SK-N-SH (cell line): ENCODE measurements at regions not wholly inside any gene's neighbourhood (a gene's known extent, or its start where the extent isn't known, plus 50 kb on each side); places are given as distances from the start of the nearest gene placed in this dataset.

Source experiments
- CHD2 ChIP-seq: fragments of 150-350 bp; IDR thresholded peaks from 2 replicates; pipeline ENCODE4 v1.6.1; 2018; ENCODE audit warnings: low read length; ENCODE audit not compliant: partially characterized antibody
- ELF1 ChIP-seq: IDR thresholded peaks from 2 replicates; pipeline ENCODE4 v1.4.0; 2012
- EZH2phosphoT487 ChIP-seq: fragments of 200-600 bp; sonication (generic); IDR thresholded peaks from 2 replicates; pipeline ENCODE4 v1.6.1; 2017; ENCODE audit warnings: low read depth, mixed run types, mild to moderate bottlenecking, antibody characterized with exemption, moderate library complexity, borderline replicate concordance
- FOSL2 ChIP-seq: IDR thresholded peaks from 2 replicates; pipeline ENCODE4 v1.4.0; 2012; ENCODE audit warnings: low read depth, mild to moderate bottlenecking, moderate library complexity, borderline replicate concordance
- FOXM1 ChIP-seq: IDR thresholded peaks from 2 replicates; pipeline ENCODE4 v1.4.0; 2012; ENCODE audit warnings: low read depth, mild to moderate bottlenecking
- MAX ChIP-seq: IDR thresholded peaks from 2 replicates; pipeline ENCODE4 v1.4.0; 2012; ENCODE audit warnings: low read depth
- MXI1 ChIP-seq: IDR thresholded peaks from 2 replicates; pipeline ENCODE4 v1.6.1; 2012; ENCODE audit warnings: mild to moderate bottlenecking, low read depth, low read length, improper control_type of control experiment
- POLR2AphosphoS5 ChIP-seq: IDR thresholded peaks from 2 replicates; pipeline ENCODE4 v1.6.1; 2012; ENCODE audit warnings: low read depth, low read length
- RCOR1 ChIP-seq: fragments of 150-350 bp; IDR thresholded peaks from 2 replicates; pipeline ENCODE4 v1.6.1; 2017; ENCODE audit warnings: antibody characterized with exemption, low read length
- RFX5 ChIP-seq: IDR thresholded peaks from 2 replicates; pipeline ENCODE4 v1.6.1; 2012; ENCODE audit warnings: mild to moderate bottlenecking, improper control_type of control experiment, low read length
- SIN3A ChIP-seq: IDR thresholded peaks from 2 replicates; pipeline ENCODE4 v1.6.1; 2012; ENCODE audit warnings: low read depth, mild to moderate bottlenecking, low read length, moderate library complexity, borderline replicate concordance
- TF ChIP-seq, protein P1 (sequence below): IDR thresholded peaks from 2 replicates; pipeline ENCODE4 v1.6.1; 2012; ENCODE audit warnings: mild to moderate bottlenecking, low read depth, low read length, moderate library complexity
- TF ChIP-seq, protein P2 (sequence below): fragments of 200-600 bp; sonication (generic); IDR thresholded peaks from 2 replicates; pipeline ENCODE4 v1.6.1; 2017; ENCODE audit warnings: antibody characterized with exemption, mild to moderate bottlenecking, moderate library complexity

DNA sequence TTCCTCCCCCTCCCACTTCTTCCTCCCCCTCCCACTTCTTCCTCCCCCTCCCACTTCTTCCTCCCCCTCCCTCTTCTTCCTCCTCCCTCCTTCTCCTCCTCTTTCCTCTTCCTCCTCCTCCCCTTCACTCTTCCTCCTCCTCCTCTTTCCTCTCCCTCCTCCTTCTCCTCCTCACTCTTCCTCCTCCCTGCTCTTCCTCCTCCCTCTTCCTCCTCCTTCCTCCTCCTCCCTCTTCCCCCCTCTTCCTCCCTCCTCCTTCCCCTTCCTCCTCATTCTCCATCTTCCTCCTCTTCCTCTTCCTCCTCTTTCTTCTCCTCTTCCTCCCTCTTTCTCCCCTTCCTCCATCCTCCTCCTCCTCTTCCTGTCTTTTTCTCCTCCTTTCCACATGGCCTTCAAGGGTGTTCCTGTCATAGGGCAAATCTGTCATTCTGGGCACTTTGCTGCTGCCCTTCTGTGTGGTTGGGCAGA, 111.4 kb downstream of the PHETA1 start:
- TF ChIP-seq FOXM1: no peak
- TF ChIP-seq ELF1: no peak
- TF ChIP-seq MXI1: no peak
- TF ChIP-seq, protein P1, sequence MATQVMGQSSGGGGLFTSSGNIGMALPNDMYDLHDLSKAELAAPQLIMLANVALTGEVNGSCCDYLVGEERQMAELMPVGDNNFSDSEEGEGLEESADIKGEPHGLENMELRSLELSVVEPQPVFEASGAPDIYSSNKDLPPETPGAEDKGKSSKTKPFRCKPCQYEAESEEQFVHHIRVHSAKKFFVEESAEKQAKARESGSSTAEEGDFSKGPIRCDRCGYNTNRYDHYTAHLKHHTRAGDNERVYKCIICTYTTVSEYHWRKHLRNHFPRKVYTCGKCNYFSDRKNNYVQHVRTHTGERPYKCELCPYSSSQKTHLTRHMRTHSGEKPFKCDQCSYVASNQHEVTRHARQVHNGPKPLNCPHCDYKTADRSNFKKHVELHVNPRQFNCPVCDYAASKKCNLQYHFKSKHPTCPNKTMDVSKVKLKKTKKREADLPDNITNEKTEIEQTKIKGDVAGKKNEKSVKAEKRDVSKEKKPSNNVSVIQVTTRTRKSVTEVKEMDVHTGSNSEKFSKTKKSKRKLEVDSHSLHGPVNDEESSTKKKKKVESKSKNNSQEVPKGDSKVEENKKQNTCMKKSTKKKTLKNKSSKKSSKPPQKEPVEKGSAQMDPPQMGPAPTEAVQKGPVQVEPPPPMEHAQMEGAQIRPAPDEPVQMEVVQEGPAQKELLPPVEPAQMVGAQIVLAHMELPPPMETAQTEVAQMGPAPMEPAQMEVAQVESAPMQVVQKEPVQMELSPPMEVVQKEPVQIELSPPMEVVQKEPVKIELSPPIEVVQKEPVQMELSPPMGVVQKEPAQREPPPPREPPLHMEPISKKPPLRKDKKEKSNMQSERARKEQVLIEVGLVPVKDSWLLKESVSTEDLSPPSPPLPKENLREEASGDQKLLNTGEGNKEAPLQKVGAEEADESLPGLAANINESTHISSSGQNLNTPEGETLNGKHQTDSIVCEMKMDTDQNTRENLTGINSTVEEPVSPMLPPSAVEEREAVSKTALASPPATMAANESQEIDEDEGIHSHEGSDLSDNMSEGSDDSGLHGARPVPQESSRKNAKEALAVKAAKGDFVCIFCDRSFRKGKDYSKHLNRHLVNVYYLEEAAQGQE: no peak
- TF ChIP-seq, protein P2, sequence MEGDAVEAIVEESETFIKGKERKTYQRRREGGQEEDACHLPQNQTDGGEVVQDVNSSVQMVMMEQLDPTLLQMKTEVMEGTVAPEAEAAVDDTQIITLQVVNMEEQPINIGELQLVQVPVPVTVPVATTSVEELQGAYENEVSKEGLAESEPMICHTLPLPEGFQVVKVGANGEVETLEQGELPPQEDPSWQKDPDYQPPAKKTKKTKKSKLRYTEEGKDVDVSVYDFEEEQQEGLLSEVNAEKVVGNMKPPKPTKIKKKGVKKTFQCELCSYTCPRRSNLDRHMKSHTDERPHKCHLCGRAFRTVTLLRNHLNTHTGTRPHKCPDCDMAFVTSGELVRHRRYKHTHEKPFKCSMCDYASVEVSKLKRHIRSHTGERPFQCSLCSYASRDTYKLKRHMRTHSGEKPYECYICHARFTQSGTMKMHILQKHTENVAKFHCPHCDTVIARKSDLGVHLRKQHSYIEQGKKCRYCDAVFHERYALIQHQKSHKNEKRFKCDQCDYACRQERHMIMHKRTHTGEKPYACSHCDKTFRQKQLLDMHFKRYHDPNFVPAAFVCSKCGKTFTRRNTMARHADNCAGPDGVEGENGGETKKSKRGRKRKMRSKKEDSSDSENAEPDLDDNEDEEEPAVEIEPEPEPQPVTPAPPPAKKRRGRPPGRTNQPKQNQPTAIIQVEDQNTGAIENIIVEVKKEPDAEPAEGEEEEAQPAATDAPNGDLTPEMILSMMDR: no peak
- no peak for TF ChIP-seq CHD2
- TF ChIP-seq RCOR1: no peak
- no peak for TF ChIP-seq SIN3A
- no peak for TF ChIP-seq POLR2AphosphoS5
- no peak for TF ChIP-seq RFX5
- no peak for TF ChIP-seq MAX
- no peak for TF ChIP-seq EZH2phosphoT487
- TF ChIP-seq FOSL2: no peak
